ENCODE measurements at regions not wholly inside any gene's neighbourhood (a gene's known extent, or its start where the extent isn't known, plus 50 kb on each side); places are given as distances from the start of the nearest gene placed in this dataset.

DNA sequence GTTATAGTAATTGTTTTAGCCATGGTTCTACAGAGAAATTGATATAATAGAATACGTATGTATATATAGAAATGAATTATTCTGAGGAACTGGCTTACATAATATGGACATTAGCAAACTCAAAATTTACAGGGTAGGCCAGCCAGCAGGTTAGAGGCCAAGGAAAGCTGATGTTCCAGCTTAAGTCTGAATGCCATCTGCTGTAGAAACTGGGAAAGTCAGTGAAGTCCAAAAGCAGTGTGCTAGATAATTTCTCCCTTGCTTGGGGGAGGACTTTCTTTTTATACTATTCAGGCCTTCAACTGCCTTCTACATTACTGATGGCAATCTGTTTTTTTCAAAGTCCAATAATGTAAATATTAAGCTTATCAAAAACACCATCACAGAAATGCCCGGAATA, 1174.7 kb downstream of the ZPLD1 start:
- DNase-seq (ENCODE audit: low read depth in 2 of 3, low spot score in 1 of 3) = no peak

DNA sequence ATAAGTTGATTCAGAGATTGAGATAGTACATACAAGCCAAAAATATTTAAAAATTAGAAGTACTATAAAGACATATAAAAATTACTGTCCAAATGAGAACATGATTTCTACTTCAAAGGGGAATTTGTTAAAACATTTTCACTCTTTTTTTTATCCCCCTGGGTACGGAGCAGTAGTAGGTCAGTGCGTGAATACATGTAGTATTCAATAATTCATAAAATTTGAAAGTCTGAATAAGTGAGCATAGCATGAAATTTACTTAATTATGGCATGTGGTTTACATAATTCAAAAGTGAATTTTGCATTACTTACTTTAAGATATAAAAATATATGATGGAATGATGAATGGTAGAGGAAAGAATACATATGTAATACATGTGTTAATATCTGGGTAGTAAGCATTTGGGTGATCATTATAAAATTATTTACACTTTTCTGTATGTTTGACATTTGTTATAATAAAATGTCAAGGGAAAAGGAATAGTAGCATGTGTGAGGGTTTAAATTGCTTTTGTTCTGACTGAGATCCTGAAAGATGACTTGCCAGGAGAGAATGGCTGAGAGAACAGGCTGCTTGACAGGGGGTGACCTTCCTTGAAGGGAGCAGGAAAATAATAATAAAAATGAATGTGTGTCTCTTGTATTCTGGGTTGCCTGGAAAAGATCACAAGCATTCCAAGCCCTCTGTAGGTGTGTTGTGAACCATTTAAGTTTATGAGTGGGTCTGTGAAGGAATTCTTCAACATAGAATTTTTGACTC, 1178.8 kb downstream of the ZPLD1 start:
- no peak for DNase-seq (ENCODE audit: low read depth in 2 of 3, low spot score in 1 of 3)

DNA sequence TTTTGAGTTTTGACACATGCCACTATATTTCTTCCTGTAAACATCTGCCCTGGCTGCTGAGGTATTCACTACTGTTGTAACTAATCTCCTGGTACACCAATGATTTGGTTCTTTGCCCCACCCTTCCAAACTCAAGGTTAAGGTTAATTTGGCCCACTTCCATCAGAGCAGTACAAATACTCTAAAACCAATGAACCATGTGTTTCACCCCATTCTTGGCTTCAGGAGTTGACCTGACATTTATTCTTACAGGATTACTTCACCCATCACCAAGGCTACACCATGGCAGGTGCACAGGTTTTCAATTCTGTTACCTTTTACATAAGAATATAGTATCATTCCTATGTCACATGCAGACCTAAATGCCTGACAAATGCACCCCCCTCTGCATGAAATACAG, 1179.9 kb downstream of the ZPLD1 start:
- DNase-seq (ENCODE audit: low read depth in 2 of 3, low spot score in 1 of 3) = no peak

DNA sequence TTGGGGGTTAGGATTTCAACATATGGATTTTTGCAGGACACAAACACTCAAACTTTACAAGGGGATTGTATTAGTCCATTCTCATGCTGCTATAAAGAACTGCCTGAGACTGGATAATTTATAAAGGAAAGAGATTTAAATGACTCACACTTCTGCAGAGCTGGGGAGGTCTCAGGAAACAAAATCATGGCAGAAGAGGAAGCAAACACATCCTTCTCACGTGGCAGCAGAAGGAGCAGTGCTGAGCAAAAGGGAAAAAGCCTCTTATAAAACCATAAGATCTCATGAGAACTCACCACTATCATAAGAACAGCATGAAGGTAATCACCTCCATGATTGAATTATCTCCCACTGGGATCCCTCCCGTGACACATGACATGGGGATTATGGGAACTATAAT, 1183.1 kb downstream of the ZPLD1 start:
- no peak for DNase-seq (ENCODE audit: low read depth in 2 of 3, low spot score in 1 of 3)

DNA sequence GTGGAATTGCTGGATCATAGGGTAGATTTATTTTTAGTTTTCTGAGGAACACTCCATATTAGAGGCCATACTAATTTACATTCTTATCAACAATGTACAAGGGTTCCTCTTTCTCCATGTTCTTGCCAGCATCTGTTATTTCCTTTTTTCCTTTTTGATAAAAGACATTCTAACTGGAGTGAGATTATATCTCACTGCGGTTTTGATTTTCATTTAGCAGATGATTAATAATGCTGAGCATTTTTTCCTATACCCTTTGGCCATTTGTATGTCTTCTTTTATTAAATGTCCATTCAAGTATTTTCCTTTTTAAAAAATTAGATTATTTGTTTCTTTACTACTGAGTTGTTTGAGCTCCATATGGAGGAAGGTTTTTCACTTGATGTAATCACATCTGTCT, 1189.5 kb downstream of the ZPLD1 start:
- DNase-seq (ENCODE audit: low read depth in 2 of 3, low spot score in 1 of 3) = no peak

DNA sequence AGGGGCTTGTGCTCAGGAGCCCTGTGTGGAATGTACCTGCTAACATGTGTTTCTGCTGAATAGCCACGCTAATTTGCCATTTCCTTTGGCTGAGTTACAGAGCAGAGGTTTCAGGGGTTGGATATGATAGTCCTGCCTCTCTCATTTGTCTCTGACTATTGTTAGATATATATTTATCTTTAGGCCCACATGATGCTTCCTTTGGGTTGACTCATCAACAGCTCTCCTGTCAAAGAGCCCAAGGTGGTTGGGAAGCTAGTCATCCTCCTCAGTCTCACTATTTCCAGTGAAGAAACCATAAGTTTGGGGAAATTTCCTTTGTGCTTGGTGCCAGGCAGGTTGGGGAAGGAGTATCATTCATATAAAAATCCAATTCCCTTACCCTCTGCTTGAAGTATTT, 1194.6 kb downstream of the ZPLD1 start:
- DNase-seq (ENCODE audit: low read depth in 2 of 3, low spot score in 1 of 3) = no peak

DNA sequence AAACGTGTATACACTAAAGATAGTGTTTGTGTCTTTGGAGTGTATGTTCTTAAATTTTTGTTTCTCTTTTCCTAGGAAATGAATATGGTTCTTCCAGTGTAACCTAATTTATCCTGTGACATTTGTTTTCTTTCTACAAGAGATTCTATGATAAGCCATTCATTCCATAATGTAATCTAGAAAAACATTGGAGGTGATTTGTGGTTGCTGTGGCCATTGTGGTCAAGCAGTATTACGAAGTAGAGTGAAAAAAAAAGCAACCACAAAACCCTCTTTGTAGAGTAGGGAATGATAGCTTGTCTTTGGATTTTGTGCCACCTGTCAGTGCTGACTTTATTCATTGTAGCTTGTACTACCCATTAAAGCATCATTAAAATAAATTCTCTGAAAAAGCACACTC, 1209.6 kb downstream of the ZPLD1 start:
- no peak for DNase-seq (ENCODE audit: low read depth in 2 of 3, low spot score in 1 of 3)

DNA sequence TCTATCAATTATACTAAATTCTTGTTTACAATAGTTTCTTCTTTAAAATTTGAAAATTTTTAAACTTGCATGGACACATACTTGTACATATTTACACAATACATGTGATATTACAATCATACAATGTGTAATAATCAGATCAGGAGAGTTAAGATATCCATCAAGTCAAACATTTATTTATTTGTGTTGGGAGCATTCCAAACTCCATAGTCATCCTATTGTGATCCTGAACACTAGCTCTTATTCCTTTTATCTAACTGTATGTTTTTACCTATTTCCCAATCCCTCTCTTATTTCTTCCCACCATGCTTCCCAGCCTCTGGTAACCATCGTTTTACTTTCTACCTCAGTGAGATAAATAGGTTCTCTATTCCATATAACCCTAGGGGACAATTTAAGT, 1219.2 kb downstream of the ZPLD1 start:
- DNase-seq (ENCODE audit: low read depth in 2 of 3, low spot score in 1 of 3) = no peak

DNA sequence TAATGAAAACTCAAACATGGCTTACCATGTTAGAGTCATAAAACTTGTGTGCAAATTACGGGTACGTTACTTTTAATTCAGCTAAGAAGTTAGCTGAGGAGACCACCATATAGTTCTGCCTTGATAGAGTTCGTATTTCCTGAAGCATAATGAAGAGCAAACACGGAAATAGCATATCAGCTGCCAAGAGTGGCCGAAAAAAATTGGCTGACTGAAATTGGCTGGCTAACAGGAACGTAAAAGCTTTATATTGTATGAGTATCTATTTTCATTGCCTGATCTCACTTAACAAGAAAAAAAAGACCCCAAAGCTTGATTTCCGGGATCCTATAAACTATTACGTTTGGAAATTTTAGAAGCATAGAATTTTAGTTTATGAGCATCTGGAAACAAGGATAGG, 1222.9 kb downstream of the ZPLD1 start:
- no peak for DNase-seq (ENCODE audit: low read depth in 2 of 3, low spot score in 1 of 3)

DNA sequence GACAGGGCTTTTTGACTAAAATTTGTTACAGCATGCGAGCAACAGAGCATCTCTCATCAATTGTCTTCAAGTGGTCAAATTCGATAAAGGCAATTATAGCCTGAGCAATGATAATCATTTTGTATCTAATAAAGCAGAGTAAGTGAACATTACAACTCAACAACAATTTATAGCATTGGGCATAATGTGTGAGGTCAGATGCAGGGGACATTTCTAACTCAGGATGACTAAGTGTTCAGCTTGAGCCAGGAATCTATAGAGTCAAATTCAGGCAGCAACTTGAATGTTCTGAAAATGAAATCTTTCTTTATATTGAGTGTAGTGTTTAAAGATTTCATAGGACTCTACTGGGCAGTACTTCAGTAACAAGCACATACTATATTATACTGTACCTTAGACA, 1226.0 kb downstream of the ZPLD1 start:
- DNase-seq (ENCODE audit: low read depth in 2 of 3, low spot score in 1 of 3) = no peak

DNA sequence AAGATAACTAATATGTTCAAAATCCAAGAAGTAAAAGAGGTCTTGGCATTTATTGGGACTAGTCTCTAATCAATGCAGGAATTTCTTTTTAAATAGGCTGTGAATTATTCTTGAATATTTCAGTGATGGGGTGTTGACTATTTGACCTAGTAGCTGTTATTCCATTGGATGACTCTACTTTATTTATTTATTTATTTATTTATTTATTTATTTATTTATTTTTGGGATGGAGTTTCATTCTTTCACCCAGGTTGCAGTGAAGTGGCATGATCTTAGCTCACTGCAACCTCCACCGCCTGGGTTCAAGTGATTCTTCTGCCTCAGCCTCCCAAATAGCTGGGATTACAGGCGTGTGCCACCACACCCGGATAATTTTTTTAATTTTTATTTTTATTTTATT, 1227.8 kb downstream of the ZPLD1 start:
- DNase-seq (ENCODE audit: low read depth in 2 of 3, low spot score in 1 of 3) = no peak

DNA sequence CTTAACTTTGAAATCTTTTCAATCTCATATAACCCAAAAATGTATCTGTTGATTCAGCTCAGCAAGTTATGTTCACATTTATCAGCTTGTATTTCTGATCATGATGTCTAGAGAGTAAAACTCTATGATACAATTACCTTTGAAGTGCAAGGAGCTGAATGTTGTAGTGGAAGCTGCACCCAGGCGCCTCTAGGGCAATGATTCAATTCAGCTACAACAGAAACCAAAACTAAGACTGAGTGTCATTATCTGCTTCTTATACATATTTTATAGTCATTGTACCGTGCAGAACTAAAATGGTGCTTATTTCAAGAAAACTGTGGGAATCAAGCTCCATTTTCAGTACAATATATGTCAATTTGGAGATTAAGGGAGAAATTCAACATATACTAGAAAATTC, 1237.5 kb downstream of the ZPLD1 start:
- no peak for DNase-seq (ENCODE audit: low read depth in 2 of 3, low spot score in 1 of 3)

DNA sequence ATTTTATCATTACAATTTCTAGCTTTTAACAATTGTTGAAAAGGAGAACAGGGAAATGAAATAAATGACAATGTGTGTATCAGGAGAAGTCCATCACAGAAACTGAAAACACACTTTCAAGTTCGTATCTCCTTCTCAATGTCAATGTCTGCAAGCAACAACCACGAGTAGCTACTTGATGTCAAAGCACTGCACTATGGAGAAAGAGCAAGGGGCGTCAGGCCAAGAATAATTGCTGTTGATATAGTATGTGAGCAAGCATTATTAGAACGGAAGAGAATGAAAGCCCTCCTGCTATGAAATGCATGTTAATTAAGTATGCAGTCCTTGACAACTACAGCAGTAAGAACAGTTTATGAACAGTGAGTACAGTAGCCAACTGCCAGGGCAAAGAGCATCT, 1250.1 kb downstream of the ZPLD1 start:
- DNase-seq (ENCODE audit: low read depth in 2 of 3, low spot score in 1 of 3) = no peak

DNA sequence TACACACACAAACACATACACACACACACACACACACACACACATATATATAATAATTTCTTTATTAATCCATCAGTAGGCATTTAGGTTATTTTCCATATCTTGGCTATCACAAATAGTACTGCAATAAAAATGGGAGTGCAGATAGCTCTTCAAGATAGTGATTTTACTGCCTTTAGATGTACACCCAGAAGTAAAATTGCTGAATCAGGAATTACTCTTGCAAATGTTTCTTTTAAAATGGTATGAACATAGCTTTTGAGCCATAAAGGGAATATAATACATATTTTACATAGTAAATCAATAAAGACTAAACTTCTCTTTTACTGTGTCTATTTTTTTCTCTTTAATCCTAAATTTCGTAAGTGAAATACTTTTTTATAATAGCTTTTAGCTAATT, 1251.1 kb downstream of the ZPLD1 start:
- no peak for DNase-seq (ENCODE audit: low read depth in 2 of 3, low spot score in 1 of 3)

DNA sequence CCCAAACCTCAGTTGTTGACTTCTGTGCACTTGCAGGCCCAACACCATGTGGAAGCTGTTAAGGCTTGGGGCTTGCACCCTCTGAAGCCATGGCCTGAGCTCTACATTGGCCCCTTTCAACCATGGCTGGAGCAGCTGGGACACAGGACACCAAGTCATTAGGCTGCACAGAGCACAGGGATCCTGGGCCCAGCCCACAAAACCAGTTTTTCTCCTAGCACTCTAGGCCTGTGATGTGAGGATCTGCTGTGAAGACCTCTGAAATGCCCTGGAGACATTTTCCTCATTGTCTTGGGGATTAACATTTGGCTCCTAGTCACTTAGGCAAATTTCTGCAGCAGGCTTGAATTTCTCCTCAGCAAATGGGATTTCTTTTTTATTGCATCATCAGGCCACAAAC, 1255.7 kb downstream of the ZPLD1 start:
- DNase-seq (ENCODE audit: low read depth in 2 of 3, low spot score in 1 of 3) = no peak

DNA sequence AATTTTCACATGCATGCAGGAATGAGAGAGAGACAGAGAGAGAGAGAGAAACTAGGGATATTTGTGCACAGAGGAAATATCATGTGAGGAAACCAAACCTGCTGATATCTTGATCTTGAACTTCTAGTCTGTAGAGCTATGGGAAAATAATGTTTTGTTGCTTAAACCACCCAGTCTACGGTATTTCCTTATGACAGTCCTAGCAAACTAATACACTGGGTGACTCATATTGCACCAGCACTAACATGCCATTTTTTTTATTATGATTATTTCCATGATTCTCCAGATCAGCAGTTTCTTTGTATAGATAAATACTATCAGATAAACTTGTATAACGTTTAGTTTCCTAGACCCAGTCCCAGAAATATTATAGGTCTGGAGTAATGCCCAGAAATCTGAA, 1259.0 kb downstream of the ZPLD1 start:
- DNase-seq (ENCODE audit: low read depth in 2 of 3, low spot score in 1 of 3) = no peak

DNA sequence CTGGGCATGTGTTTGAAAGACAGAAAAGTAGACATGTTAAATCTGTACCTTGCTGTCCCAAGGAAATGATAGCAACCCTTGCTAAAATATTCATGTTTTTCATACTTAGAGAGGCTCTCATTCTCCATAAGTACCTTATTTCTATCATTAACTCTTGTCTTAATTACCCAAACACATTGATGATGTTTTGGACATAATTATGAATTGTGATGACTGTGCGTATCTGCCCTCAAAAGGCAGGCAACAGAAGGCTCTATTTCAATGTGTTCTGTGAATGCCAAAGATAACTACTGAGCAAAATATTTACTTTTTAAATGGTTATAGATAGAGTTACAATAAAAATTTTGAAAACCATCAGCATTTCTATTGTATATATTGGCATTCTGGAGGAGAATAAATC, 1263.8 kb downstream of the ZPLD1 start:
- no peak for DNase-seq (ENCODE audit: low read depth in 2 of 3, low spot score in 1 of 3)

DNA sequence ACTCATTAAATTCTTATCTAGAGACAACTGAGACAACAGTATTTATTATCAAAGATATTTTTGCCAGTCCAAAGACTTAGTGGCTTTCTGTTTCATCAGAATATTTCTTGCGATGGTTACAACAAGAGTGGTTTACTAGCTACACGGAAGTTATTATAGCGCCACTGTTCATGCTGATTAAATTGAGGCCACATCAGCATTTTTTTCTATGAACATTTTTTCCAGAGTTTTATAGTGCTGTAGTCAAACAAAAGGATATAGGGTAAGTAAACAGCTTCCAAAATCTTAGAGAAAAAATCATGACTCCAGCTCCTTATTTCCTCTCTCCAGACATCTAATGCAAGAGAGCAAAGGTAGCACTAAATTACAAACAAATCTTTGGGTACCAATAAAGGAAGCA, 1264.4 kb downstream of the ZPLD1 start:
- no peak for DNase-seq (ENCODE audit: low read depth in 2 of 3, low spot score in 1 of 3)

DNA sequence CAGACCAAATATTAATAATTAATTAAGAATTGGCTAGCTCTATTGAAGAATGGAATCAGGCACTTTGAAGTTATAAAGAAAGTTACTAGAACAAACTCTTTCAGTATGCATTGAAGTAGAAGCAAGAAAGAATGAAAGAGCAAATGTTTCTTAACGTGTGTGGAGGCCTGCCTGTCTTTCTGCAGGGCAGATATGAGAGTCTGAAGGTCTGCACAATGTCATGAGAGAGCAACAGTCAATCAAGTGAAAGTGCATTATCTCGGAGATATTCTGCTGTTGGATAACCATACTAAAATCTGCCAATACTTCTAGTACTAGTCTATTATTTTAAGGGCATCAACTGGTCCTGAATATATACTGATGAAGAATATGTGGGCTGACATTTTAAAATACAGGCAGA, 1270.8 kb downstream of the ZPLD1 start:
- no peak for DNase-seq (ENCODE audit: low read depth in 2 of 3, low spot score in 1 of 3)

DNA sequence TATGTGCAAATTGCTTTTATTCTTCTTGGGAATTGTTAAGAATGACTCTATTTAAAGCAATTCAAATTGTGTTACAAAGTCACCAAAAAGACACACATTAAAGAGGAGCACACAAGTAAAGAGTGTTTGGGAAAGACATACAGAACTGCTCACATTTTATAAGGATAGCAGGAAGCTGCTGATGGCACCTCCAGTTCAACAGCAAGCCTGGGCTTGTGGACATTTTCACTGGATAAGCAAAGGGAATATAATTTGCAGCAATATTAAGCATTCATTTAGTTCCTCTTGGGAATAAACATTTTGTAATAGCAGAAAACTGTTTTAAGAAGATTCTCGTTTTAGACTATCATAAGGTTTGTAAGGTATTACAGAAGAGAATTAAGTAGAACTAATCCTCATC, 1271.9 kb downstream of the ZPLD1 start:
- no peak for DNase-seq (ENCODE audit: low read depth in 2 of 3, low spot score in 1 of 3)

DNA sequence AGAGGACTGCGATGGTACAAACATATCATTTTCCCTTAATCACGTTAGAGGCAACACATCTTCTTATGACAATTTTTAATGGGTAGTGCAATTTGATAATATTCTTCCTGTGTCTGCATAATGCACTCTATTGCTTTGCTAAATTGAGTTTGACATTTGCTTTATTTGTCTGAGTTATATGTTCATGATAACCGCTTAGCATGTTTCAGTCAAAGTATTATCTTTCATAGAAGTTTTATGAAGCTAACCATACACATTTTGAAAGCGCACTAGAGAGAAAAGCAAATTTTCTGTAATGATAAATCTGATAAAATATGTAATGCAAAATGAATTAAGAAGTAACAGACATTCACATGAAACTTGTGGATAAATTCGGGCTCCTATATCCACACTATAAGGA, 1276.9 kb downstream of the ZPLD1 start:
- no peak for DNase-seq (ENCODE audit: low read depth in 2 of 3, low spot score in 1 of 3)

DNA sequence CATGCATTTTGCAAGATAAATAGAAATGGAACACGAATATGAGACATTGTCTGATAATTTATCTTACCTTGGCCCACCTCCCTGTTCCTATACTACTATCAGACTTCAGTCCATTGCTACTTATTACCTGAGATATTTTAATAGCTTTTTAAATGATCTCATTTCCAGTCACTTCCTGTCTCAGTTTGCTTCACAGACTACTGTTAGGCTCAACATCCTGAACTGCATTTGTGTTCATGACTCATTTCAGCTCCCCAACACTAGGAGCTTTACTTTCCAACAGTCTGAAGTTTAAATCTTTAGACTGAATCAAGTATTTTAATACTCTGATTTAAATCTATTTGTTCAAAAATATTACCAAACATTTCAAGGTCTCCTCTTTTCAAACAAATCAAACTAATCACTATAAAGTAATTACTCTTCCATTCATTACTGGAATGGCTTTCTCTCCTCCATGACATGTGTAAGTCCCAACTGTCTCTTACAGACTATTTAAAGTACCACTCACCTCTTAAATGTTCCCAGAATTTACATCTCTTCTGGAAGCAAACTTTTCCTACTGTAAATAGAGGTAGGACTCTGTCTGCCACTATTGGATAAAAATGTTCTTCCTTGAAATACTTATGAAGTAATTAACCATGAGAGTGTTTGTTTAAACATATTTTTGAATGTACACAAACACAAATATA, 1277.6 kb downstream of the ZPLD1 start:
- DNase-seq (ENCODE audit: low read depth in 2 of 3, low spot score in 1 of 3) = no peak

DNA sequence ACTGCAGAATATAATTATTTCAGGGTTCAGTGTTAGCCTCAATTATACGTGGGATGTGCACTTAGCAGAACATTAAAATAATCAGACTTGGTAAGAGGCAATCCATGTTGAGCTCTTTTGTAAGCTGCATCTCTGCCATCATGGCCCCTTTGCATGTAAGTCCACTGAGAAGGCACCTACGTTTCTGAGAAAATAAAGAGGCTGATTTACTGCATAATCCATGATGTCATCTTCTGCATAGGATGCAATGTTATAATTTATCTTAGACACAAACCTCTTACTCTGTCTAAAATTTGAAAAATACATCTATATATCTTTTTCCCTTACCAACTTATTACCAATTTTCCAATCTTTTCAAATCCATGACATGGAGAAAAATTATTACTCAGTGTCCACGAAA, 1294.7 kb downstream of the ZPLD1 start:
- no peak for DNase-seq (ENCODE audit: low read depth in 2 of 3, low spot score in 1 of 3)

Measured in stimulated activated CD4-positive, alpha-beta T cell treated with anti-CD3 and anti-CD28 coated beads, Interleukin-12 subunit alpha, Interleukin-12 subunit beta, amount 100 ng/mL, for 48 hours (primary cell).